GM19035 (cell line): ENCODE measurements at regions not wholly inside any gene's neighbourhood (a gene's known extent, or its start where the extent isn't known, plus 50 kb on each side); places are given as distances from the start of the nearest gene placed in this dataset.
"Not testable (repeated sequence)": the region's sequence is repeated elsewhere in the genome, so short reads cannot be mapped to it uniquely, and the experiment has no call there.

Experiments used
- ATAC-seq: cut with Tn5 transposase; IDR thresholded peaks from one replicate; pipeline ENCODE4 v1.9.1; 2021; ENCODE audit not compliant: unreplicated experiment

- no peak for ATAC-seq
Observed at GRCh38 chr14:28820677-28821076, 54.1 kb downstream of the FOXG1 start.

GRCh38 chr14:28821993-28822392 is 55.4 kb downstream of the FOXG1 start:
- ATAC-seq = no peak

- no peak for ATAC-seq
Observed at GRCh38 chr14:28823245-28823644, 56.7 kb downstream of the FOXG1 start.

GRCh38 chr14:28830115-28830534 is 63.5 kb downstream of the FOXG1 start:
- ATAC-seq = no peak

GRCh38 chr14:28831126-28831525 is 64.5 kb downstream of the FOXG1 start:
- ATAC-seq = peak; percentile 96

- not testable (repeated sequence) for ATAC-seq
Observed at GRCh38 chr14:28842569-28842968, 76.0 kb downstream of the FOXG1 start.

GRCh38 chr14:28867571-28867970 is 101.0 kb downstream of the FOXG1 start:
- ATAC-seq = no peak

GRCh38 chr14:28870033-28870564 is 103.5 kb downstream of the FOXG1 start:
- ATAC-seq = no peak

- no peak for ATAC-seq
Observed at GRCh38 chr14:28875934-28876571, 109.5 kb downstream of the FOXG1 start.

- no peak for ATAC-seq
Observed at GRCh38 chr14:28876572-28876945, 110.0 kb downstream of the FOXG1 start.

GRCh38 chr14:28877923-28878322 is 111.3 kb downstream of the FOXG1 start:
- no peak for ATAC-seq

GRCh38 chr14:28879573-28879996 is 113.0 kb downstream of the FOXG1 start:
- no peak for ATAC-seq

- no peak for ATAC-seq
Observed at GRCh38 chr14:28886940-28887339, 120.4 kb downstream of the FOXG1 start.

- no peak for ATAC-seq
Observed at GRCh38 chr14:28895389-28895788, 128.8 kb downstream of the FOXG1 start.

GRCh38 chr14:28896337-28896736 is 129.8 kb downstream of the FOXG1 start:
- no peak for ATAC-seq

GRCh38 chr14:28901631-28902030 is 135.0 kb downstream of the FOXG1 start:
- no peak for ATAC-seq

- ATAC-seq = no peak
Observed at GRCh38 chr14:28902930-28903329, 136.3 kb downstream of the FOXG1 start.

GRCh38 chr14:28911521-28911920 is 144.9 kb downstream of the FOXG1 start:
- no peak for ATAC-seq

GRCh38 chr14:28913056-28913455 is 146.5 kb downstream of the FOXG1 start:
- ATAC-seq = no peak

GRCh38 chr14:28926122-28926521 is 159.5 kb downstream of the FOXG1 start:
- ATAC-seq = no peak

GRCh38 chr14:28931999-28932398 is 165.4 kb downstream of the FOXG1 start:
- ATAC-seq = no peak

GRCh38 chr14:28936601-28937000 is 170.0 kb downstream of the FOXG1 start:
- no peak for ATAC-seq

- ATAC-seq = no peak
Observed at GRCh38 chr14:28941758-28942157, 175.2 kb downstream of the FOXG1 start.
